Smooth muscle cell (in vitro differentiated cells): ENCODE measurements at regions not wholly inside any gene's neighbourhood (a gene's known extent, or its start where the extent isn't known, plus 50 kb on each side); places are given as distances from the start of the nearest gene placed in this dataset.

Experiments used
- DNase-seq: peaks from one replicate; lab custom pipeline; 2025; ENCODE audit not compliant: unreplicated experiment; lab: John Stamatoyannopoulos, UW
- H2AFZ ChIP-seq: fragments of 200-600 bp; sonication (generic); 2 replicates; pipeline ENCODE4 v1.6.0; 2016; ENCODE audit warnings: antibody characterized with exemption, low read depth, mild to moderate bottlenecking
- H3F3A ChIP-seq: fragments of 200-600 bp; sonication (generic); 2 replicates; pipeline ENCODE4 v1.6.0; 2017; ENCODE audit warnings: antibody characterized with exemption, low read depth
- H3K27ac ChIP-seq: fragments of 200-600 bp; sonication (generic); 2 replicates; pipeline ENCODE4 v1.5.1; 2016; ENCODE audit warnings: low read depth, mild to moderate bottlenecking
- H3K27me3 ChIP-seq: fragments of 200-600 bp; sonication (generic); 2 replicates; pipeline ENCODE4 v1.6.1; 2016; ENCODE audit warnings: low read depth, mild to moderate bottlenecking
- H3K36me3 ChIP-seq: fragments of 200-600 bp; sonication (generic); 2 replicates; pipeline ENCODE4 v1.5.1; 2016; ENCODE audit warnings: low read depth
- H3K4me1 ChIP-seq: fragments of 200-600 bp; sonication (generic); 2 replicates; pipeline ENCODE4 v1.5.1; 2016; ENCODE audit warnings: low read depth
- H3K4me2 ChIP-seq: fragments of 200-600 bp; sonication (generic); 2 replicates; pipeline ENCODE4 v1.6.0; 2016; ENCODE audit warnings: mild to moderate bottlenecking
- H3K4me3 ChIP-seq: fragments of 200-600 bp; sonication (generic); 2 replicates; pipeline ENCODE4 v1.5.1; 2016; ENCODE audit warnings: mild to moderate bottlenecking
- H3K79me2 ChIP-seq: fragments of 200-600 bp; sonication (generic); 2 replicates; pipeline ENCODE4 v1.6.0; 2016; ENCODE audit warnings: low read depth, mild to moderate bottlenecking
- H3K9ac ChIP-seq: fragments of 200-600 bp; sonication (generic); 2 replicates; pipeline ENCODE4 v1.6.0; 2016; ENCODE audit warnings: low read depth
- H3K9me3 ChIP-seq: fragments of 200-600 bp; sonication (generic); replicated peaks from 2 replicates; pipeline ENCODE4 v1.5.1; 2016; ENCODE audit warnings: low read depth
- H4K20me1 ChIP-seq: fragments of 200-600 bp; sonication (generic); 2 replicates; pipeline ENCODE4 v1.6.0; 2016; ENCODE audit warnings: low read depth
- CTCF ChIP-seq: fragments of 200-600 bp; sonication (generic); IDR thresholded peaks from 2 replicates; pipeline ENCODE4 v1.5.1; 2017; ENCODE audit warnings: borderline replicate concordance, mild to moderate bottlenecking, antibody characterized with exemption; ENCODE audit not compliant: insufficient read depth, poor library complexity, severe bottlenecking
- WGBS: methylation state at CpG from one replicate; pipeline ENCODE4 v1.1.7; 2016; ENCODE audit warnings: low lambda C conversion rate; 5-methylcytosine and 5-hydroxymethylcytosine counted together

GRCh38 chr2:220090050-220090449 lies 462.6 kb downstream of the SLC4A3 start:
- peaks cover 32% of the 10 kb centered on the region for H3K27me3 ChIP-seq
- peaks cover 7% of the 10 kb centered on the region for H3K4me1 ChIP-seq
- 16% methylated on average over 3 of the region's 3 CpGs for WGBS
- no peaks in the 10 kb centered on the region for H3F3A ChIP-seq
- H3K79me2 ChIP-seq, result no peaks in the 10 kb centered on the region
- no peaks in the 10 kb centered on the region for H3K9me3 ChIP-seq
- peak overlapping the region; percentile 62 for H2AFZ ChIP-seq
- H3K27ac ChIP-seq, result no peak overlapping the region
- H3K36me3 ChIP-seq, result no peaks in the 10 kb centered on the region
- DNase-seq, result no peak
- no peaks in the 10 kb centered on the region for H4K20me1 ChIP-seq
- H3K4me2 ChIP-seq, result peak overlapping the region; percentile 48
- no peak overlapping the region for H3K9ac ChIP-seq
- TF ChIP-seq CTCF, result no peak
- no peak overlapping the region for H3K4me3 ChIP-seq

DNA sequence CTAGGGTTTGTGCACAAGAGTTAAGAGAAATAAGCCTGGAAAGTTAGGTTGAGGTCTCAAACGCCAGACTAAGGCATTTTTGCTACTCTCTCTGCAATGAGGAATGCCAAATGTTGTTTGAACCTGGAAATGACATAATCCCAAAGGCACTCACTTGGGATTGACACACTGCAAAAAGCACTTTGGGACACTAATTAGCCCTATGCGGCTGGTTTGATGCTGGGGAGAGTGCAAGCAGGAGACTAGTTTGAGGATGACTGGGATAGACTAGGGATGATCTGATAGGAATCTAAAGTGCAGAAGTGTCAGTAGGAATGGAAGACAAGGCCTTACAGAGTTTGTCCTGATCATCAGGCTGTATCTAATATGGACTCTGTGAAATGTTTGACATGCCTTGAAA lies 469.0 kb downstream of the SLC4A3 start:
- WGBS, result 7% methylated on average over 2 of the region's 2 CpGs
- Histone ChIP-seq H3K27ac (peak overlapping the region; percentile 1), H3K4me2 (no peak overlapping the region), H3F3A (no peaks in the 10 kb centered on the region), H3K27me3 (peaks cover 21% of the 10 kb centered on the region), H3K4me1 (peaks cover 7% of the 10 kb centered on the region), H3K9ac (no peak overlapping the region), H3K79me2 (no peaks in the 10 kb centered on the region), H3K4me3 (no peak overlapping the region), H3K9me3 (no peaks in the 10 kb centered on the region), H4K20me1 (no peaks in the 10 kb centered on the region), H2AFZ (no peak overlapping the region), H3K36me3 (no peaks in the 10 kb centered on the region)
- DNase-seq, result no peak
- no peak for TF ChIP-seq CTCF

DNA sequence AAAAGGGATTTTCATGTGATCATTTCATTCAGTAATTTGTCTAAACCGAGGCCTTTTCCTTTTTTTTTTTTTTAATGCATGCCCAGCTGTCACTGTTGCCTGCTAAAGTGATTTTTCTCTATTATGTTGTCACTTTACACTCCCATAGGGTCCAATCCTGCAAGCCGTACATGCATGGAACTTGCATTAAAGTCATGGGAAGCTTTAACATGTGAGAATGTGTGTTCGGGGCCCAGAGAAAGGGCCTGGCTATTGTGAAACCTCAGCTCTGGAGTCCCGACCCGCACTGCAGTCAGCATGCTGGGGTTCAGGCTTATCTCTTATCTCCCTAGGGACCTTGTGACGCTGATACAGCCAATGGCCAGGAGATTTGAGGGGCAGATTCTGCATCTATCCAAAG lies 474.6 kb downstream of the SLC4A3 start:
- H4K20me1 ChIP-seq, result no peaks in the 10 kb centered on the region
- no peaks in the 10 kb centered on the region for H3K4me1 ChIP-seq
- H2AFZ ChIP-seq, result no peak overlapping the region
- DNase-seq, result no peak
- H3K9ac ChIP-seq, result no peak overlapping the region
- no peak overlapping the region for H3K4me3 ChIP-seq
- no peaks in the 10 kb centered on the region for H3K36me3 ChIP-seq
- no peaks in the 10 kb centered on the region for H3F3A ChIP-seq
- no peaks in the 10 kb centered on the region for H3K9me3 ChIP-seq
- H3K79me2 ChIP-seq, result no peaks in the 10 kb centered on the region
- H3K4me2 ChIP-seq, result no peak overlapping the region
- WGBS, result 62% methylated on average over 6 of the region's 6 CpGs
- H3K27ac ChIP-seq, result no peak overlapping the region
- TF ChIP-seq CTCF, result no peak
- H3K27me3 ChIP-seq, result no peaks in the 10 kb centered on the region

DNA sequence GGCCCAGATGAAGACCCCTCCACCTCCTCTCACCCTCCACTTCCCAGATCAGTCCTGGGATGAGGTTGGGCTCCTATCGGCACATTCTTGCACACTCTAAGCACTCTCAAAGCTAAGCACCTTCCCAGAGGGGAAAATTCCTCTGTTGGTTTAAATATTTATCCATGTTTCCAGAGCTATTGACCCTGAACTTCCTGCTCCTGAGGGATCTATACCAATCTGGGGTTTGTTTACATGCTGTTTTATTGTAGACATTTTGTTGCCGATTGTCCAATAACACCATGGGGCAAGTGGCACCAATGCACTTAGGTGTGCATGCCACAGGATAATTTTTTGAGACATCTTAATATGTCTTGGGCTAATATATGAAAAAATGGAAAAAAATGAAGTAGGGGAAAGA lies 476.2 kb downstream of the SLC4A3 start:
- DNase-seq, result no peak
- H4K20me1 ChIP-seq, result no peaks in the 10 kb centered on the region
- H3K27me3 ChIP-seq, result no peaks in the 10 kb centered on the region
- H3F3A ChIP-seq, result no peaks in the 10 kb centered on the region
- 93% methylated on average over 2 of the region's 2 CpGs for WGBS
- no peak overlapping the region for H3K4me2 ChIP-seq
- TF ChIP-seq CTCF, result no peak
- no peak overlapping the region for H3K27ac ChIP-seq
- H3K4me3 ChIP-seq, result no peak overlapping the region
- no peaks in the 10 kb centered on the region for H3K79me2 ChIP-seq
- H3K36me3 ChIP-seq, result no peaks in the 10 kb centered on the region
- H2AFZ ChIP-seq, result no peak overlapping the region
- no peaks in the 10 kb centered on the region for H3K4me1 ChIP-seq
- no peak overlapping the region for H3K9ac ChIP-seq
- H3K9me3 ChIP-seq, result no peaks in the 10 kb centered on the region
